Panc1 (cell line): ENCODE measurements at regions not wholly inside any gene's neighbourhood (a gene's known extent, or its start where the extent isn't known, plus 50 kb on each side); places are given as distances from the start of the nearest gene placed in this dataset.

ENCODE experiments used
- CTCF ChIP-seq: fragments of 450-650 bp; IDR thresholded peaks from 2 replicates; pipeline ENCODE4 v1.5.1; 2017; ENCODE audit warnings: mild to moderate bottlenecking
- REST ChIP-seq, 2 experiments: IDR thresholded peaks; 2 replicates each; pipeline ENCODE4 v1.6.1; 2011 to 2012; ENCODE audit warnings: low read depth in 2 of 2, control low read depth in 1 of 2, low read length in 1 of 2, mild to moderate bottlenecking in 1 of 2, moderate library complexity in 1 of 2; ENCODE audit not compliant: insufficient read depth in 1 of 2
- SIN3A ChIP-seq: IDR thresholded peaks from 2 replicates; pipeline ENCODE4 v1.6.1; 2012; ENCODE audit warnings: low read depth, mild to moderate bottlenecking, low read length, moderate library complexity, borderline replicate concordance; ENCODE audit not compliant: insufficient read depth
- TCF7L2 ChIP-seq: IDR thresholded peaks from 2 replicates; pipeline ENCODE4 v1.6.1; 2011; ENCODE audit warnings: mild to moderate bottlenecking, low read depth, low read length, inconsistent platforms

GRCh38 chr1:214913966-214914365 lies 168.6 kb upstream of the KCNK2 start:
- no peak for TF ChIP-seq TCF7L2
- no peak for TF ChIP-seq CTCF
- TF ChIP-seq SIN3A: no peak
- TF ChIP-seq REST (IDR thresholded peaks at IDR 0.05; ENCODE audit: insufficient read depth in 1 of 2, low read depth in 2 of 2, low read length in 1 of 2): no peak
